ENCODE measurements at regions not wholly inside any gene's neighbourhood (a gene's known extent, or its start where the extent isn't known, plus 50 kb on each side); places are given as distances from the start of the nearest gene placed in this dataset.

DNA sequence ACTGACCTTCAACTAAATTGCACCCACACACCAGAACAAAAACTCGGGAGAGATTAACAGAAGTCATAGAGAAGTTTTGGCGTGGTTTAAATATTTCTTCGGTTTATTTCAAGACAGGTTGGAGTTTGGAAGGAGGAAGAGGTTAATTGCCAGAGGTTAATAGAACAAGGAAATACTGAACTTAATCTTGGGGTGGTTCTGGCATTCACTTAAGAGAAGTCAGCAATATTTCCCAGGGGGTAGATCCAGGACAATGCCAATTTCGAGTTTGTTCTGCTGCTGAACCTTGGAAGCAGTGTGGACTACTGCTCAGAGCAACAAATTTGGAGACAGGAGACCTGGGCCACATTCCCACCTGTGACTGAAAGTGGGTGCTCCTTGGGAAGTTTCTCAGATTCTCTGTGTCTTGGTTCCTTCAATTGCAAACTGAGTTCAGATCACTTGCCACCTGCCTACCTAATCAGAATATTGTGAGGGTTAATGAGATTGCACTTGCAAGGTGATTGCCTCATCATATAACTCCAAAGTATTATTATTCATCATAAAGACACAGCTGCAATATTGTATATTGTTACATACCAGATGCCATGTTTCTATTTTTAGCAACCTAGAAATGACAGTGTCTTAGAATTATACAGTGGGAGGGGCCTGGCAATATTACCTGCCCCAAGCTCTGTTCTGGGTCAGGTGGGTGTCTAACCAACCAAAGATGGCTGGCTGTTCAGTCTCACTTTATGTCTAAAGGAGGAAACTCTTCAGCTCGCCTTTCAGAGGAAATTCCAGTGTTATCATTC lies 217.4 kb downstream of the CDCA7 start:
- H4K91ac ChIP-seq (ENCODE audit: insufficient read length, low read depth, low read length): no peak overlapping the region
- H3K27ac Mint-ChIP-seq: peak overlapping the region in 1 of 3 experiments; percentile 2; a peak in 1 of 7 replicates
- H2BK15ac ChIP-seq (ENCODE audit: low read depth, low read length): no peak overlapping the region
- no peak overlapping the region for H3K18ac ChIP-seq (ENCODE audit: insufficient read length, low read depth, low read length)
- H3K36me3 Mint-ChIP-seq (ENCODE audit: insufficient read depth in 1 of 3, low read depth in 3 of 3): peaks cover 3 to 16% (median 5%) of the 10 kb centered on the region in 3 experiments; a peak in 4 of 7 replicates
- H2BK5ac ChIP-seq (ENCODE audit: insufficient read length, low read length): no peak overlapping the region
- H3T11ph ChIP-seq (ENCODE audit: low read length): no peak overlapping the region
- no peak overlapping the region for H3K27ac ChIP-seq (ENCODE audit: insufficient read length, low read depth, low read length)
- no peak overlapping the region for H2BK20ac ChIP-seq (ENCODE audit: low read depth, low read length, poor library complexity, severe bottlenecking)
- no peak overlapping the region for H2AFZ ChIP-seq (ENCODE audit: low read length)
- no peak overlapping the region for H2BK120ac ChIP-seq (ENCODE audit: low read depth, low read length, poor library complexity, severe bottlenecking)
- no peak overlapping the region for H3K4me3 Mint-ChIP-seq
- H4K5ac ChIP-seq (ENCODE audit: insufficient read length, low read depth, low read length): no peak overlapping the region
- no peak overlapping the region for H3K56ac ChIP-seq (ENCODE audit: insufficient read length, low read depth, low read length)
- H3K9me3 ChIP-seq (ENCODE audit: control insufficient read depth, low read depth, low read length): no peaks in the 10 kb centered on the region
- no peaks in the 10 kb centered on the region for H3K27me3 ChIP-seq (ENCODE audit: insufficient read depth, low read length)
- H3K27me3 Mint-ChIP-seq (ENCODE audit: low read depth): no peaks in the 10 kb centered on the region
- H3K9ac ChIP-seq (ENCODE audit: extremely low read depth, insufficient read length, low read length): no peak overlapping the region
- H3K4me1 Mint-ChIP-seq: peaks cover 22% of the 10 kb centered on the region in 2 experiments
- H3K4me2 ChIP-seq (ENCODE audit: insufficient read depth, insufficient read length, low read length): no peak overlapping the region
- no peaks in the 10 kb centered on the region for H4K20me1 ChIP-seq (ENCODE audit: control insufficient read depth, insufficient read depth, insufficient read length)
- H3K14ac ChIP-seq (ENCODE audit: insufficient read depth, low read length): peak overlapping the region; percentile 49; the same call in 1 of the 2 replicates
- WGBS (ENCODE audit: extremely low coverage, insufficient read length, low lambda C conversion rate): 100% methylated on average over 2 of the region's 5 CpGs
- H3K79me1 ChIP-seq (ENCODE audit: insufficient read depth, low read depth, low read length, poor library complexity, severe bottlenecking): no peaks in the 10 kb centered on the region
- peaks cover 2% of the 10 kb centered on the region; the same call in 1 of the 2 replicates for H3K4me1 ChIP-seq (ENCODE audit: insufficient read depth, low read length)
- no peaks in the 10 kb centered on the region for H3K23me2 ChIP-seq (ENCODE audit: insufficient read length, low read depth, low read length, poor library complexity, severe bottlenecking)
- no peaks in the 10 kb centered on the region; the same call in 1 of the 2 replicates for H3K79me2 ChIP-seq (ENCODE audit: insufficient read depth, low read length)
- H3K23ac ChIP-seq (ENCODE audit: insufficient read length, low read depth, low read length): no peak overlapping the region
- no peak overlapping the region for H2AK5ac ChIP-seq (ENCODE audit: insufficient read length, low read length)
- peaks cover 2 to 9% of the 10 kb centered on the region in 2 experiments; a peak in 3 of 5 replicates for H3K9me3 Mint-ChIP-seq
- no peak for DNase-seq
- H4K8ac ChIP-seq (replicated peaks; ENCODE audit: insufficient read length, low read depth, low read length): no peak overlapping the region
- no peak overlapping the region for H2BK12ac ChIP-seq (ENCODE audit: insufficient read length, low read depth, low read length)
- no peak overlapping the region for H3K4ac ChIP-seq (ENCODE audit: low read depth, low read length)
- no peak for TF ChIP-seq CTCF (conservative IDR thresholded peaks at IDR 0.05)
